HFF-Myc (cell line): ENCODE measurements at regions not wholly inside any gene's neighbourhood (a gene's known extent, or its start where the extent isn't known, plus 50 kb on each side); places are given as distances from the start of the nearest gene placed in this dataset.

ENCODE experiments used
- DNase-seq: peaks from one replicate; pipeline ENCODE4 v3.0.0-alpha.2; 2011; ENCODE audit warnings: low read depth; ENCODE audit errors: extremely low read depth
- H3K4me3 ChIP-seq: replicated peaks from 2 replicates; pipeline ENCODE4 v1.5.1; 2011; ENCODE audit warnings: low read depth, mild to moderate bottlenecking, control low read depth, low read length
- CTCF ChIP-seq: IDR thresholded peaks from 2 replicates; pipeline ENCODE4 v1.5.1; 2012; ENCODE audit warnings: mild to moderate bottlenecking, low read depth, low read length, control low read depth; ENCODE audit errors: missing control alignments

- TF ChIP-seq CTCF = no peak
- no peak overlapping the region for H3K4me3 ChIP-seq
- no peak for DNase-seq
Measured at GRCh38 chr10:69738858-69739435, 62.8 kb upstream of the COL13A1 start.

GRCh38 chr10:69739634-69740033 lies 62.1 kb upstream of the COL13A1 start:
- H3K4me3 ChIP-seq = no peak overlapping the region
- TF ChIP-seq CTCF = no peak
- DNase-seq = no peak

GRCh38 chr10:69740126-69740525 lies 61.6 kb upstream of the COL13A1 start:
- DNase-seq = no peak
- TF ChIP-seq CTCF = no peak
- no peak overlapping the region for H3K4me3 ChIP-seq

GRCh38 chr10:69741252-69741651 lies 60.5 kb upstream of the COL13A1 start:
- no peak overlapping the region for H3K4me3 ChIP-seq
- DNase-seq = no peak
- TF ChIP-seq CTCF = no peak

- no peak overlapping the region for H3K4me3 ChIP-seq
- DNase-seq = no peak
- no peak for TF ChIP-seq CTCF
Measured at GRCh38 chr10:69741671-69742355, 59.9 kb upstream of the COL13A1 start.

- DNase-seq = no peak
- TF ChIP-seq CTCF = no peak
- no peak overlapping the region for H3K4me3 ChIP-seq
Measured at GRCh38 chr10:69742356-69742695, 59.4 kb upstream of the COL13A1 start.
